Spleen (tissue), 11 donors: ENCODE measurements at regions not wholly inside any gene's neighbourhood (a gene's known extent, or its start where the extent isn't known, plus 50 kb on each side); places are given as distances from the start of the nearest gene placed in this dataset.

Experiments
- DNase-seq: peaks from one replicate; pipeline ENCODE4 v3.0.0-alpha.2; 2020
- H3K27ac ChIP-seq, 8 donors: fragments of 200-600 bp; sonication (generic) in 7 of 8; 1 replicate in 4 of 8; 2 replicates in 4 of 8; pipeline versions ENCODE4 v1.5.0 to v1.8.0; 2016 to 2021; ENCODE audit warnings: inconsistent platforms in 4 of 8, mild to moderate bottlenecking in 4 of 8, moderate library complexity in 1 of 8
- H3K27me3 ChIP-seq, 7 donors: fragments of 200-600 bp; sonication (generic) in 6 of 7; replicated peaks in 1 of 7; 1 replicate in 4 of 7; 2 replicates in 3 of 7; pipeline versions ENCODE4 v1.5.0 to v1.8.0; 2016 to 2021; ENCODE audit warnings: inconsistent platforms in 3 of 7, mild to moderate bottlenecking in 1 of 7
- H3K36me3 ChIP-seq, 6 donors: fragments of 200-600 bp; sonication (generic) in 5 of 6; 1 replicate in 4 of 6; 2 replicates in 2 of 6; pipeline versions ENCODE4 v1.5.0 to v1.8.0; 2016 to 2021; ENCODE audit warnings: inconsistent platforms in 2 of 6
- H3K4me1 ChIP-seq, 6 donors: fragments of 200-600 bp; sonication (generic) in 5 of 6; 1 replicate in 3 of 6; 2 replicates in 3 of 6; pipeline versions ENCODE4 v1.5.0 to v1.8.0; 2016 to 2021; ENCODE audit warnings: inconsistent platforms in 3 of 6
- H3K4me3 ChIP-seq, 8 donors: fragments of 200-600 bp; sonication (generic) in 7 of 8; 1 replicate in 4 of 8; 2 replicates in 4 of 8; pipeline versions ENCODE4 v1.5.0 to v1.8.0; 2016 to 2021; ENCODE audit warnings: inconsistent platforms in 4 of 8, mild to moderate bottlenecking in 4 of 8, moderate library complexity in 2 of 8
- H3K9me3 ChIP-seq, 8 donors: fragments of 200-600 bp; sonication (generic) in 7 of 8; 1 replicate in 4 of 8; 2 replicates in 4 of 8; pipeline versions ENCODE4 v1.5.0 to v1.8.0; 2016 to 2021; ENCODE audit warnings: inconsistent platforms in 4 of 8
- POLR2A ChIP-seq, 3 donors: fragments of 450-650 bp; IDR thresholded peaks; one replicate each; pipeline ENCODE4 v1.5.1; 2017; ENCODE audit warnings: antibody characterized with exemption in 3 of 3, mild to moderate bottlenecking in 1 of 3
- POLR2AphosphoS5 ChIP-seq, 3 donors: sonication (generic); formaldehyde crosslinking; IDR thresholded peaks; one replicate each; pipeline ENCODE4 v1.5.1; 2017; ENCODE audit warnings: antibody characterized with exemption in 3 of 3
- WGBS, 5 donors: extraction: QIAGEN DNeasy Blood & Tissue Kit in 3 of 5; methylation state at CpG; one replicate each; pipeline versions ENCODE4 v1.1.5 to v1.1.7; 2013 to 2018; 5-methylcytosine and 5-hydroxymethylcytosine counted together
- intact Hi-C: fragments of 100-400 bp; cut with DNase I; formaldehyde crosslinking; loops from one replicate; pipeline ENCODE4 v1.15.0; 2023; ENCODE audit warnings: low total_unique reads
- TF ChIP-seq, protein P1 (sequence below), 11 experiments: fragments of 200-600 bp in 7 of 11; fragments of 450-650 bp in 4 of 11; sonication (generic) in 4 of 11; IDR thresholded peaks in 8 of 11; conservative IDR thresholded peaks in 3 of 11; 1 replicate in 7 of 11; 2 replicates in 4 of 11; pipeline versions ENCODE4 v1.4.0 to v1.8.0; 2016 to 2021; ENCODE audit warnings: antibody characterized with exemption in 11 of 11, inconsistent platforms in 4 of 11, mild to moderate bottlenecking in 1 of 11
- donor health status: healthy with polysubstance abuse.
- donor health status: DM: no; HTN: no; CAD: no; lungs with moderate emphysema.
- donor health status: DM: no; HTN: no; CAD: no.
- donor health status: Bipolar disorder and iron deficiency.
- donor health status: healthy.
- donor health status: DM: no; HTN: no; CAD: no.
- donor health status: DM: yes; HTN: yes; CAD: no.

DNA sequence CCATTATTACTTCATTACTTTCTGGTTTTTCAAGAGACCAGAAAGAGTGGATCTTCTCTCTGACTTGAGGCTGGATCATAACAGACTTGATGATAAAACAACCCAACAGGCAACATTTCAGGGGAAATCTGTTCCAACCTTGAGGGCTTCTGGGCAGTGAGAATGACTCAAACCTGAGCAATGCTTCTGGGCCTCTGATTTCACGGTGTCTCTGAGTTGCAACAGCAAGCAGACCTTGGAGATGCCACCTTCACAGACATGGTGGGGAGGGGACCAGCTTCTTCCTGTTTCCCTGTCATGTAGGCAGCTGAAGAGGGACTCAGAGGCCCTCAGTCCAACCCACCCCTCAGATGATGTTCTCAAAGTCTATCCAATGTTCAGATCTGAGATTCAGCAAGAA, 104.0 kb downstream of the ABHD5 start:
- no peak overlapping the region for H3K4me3 ChIP-seq
- no peaks in the 10 kb centered on the region for H3K9me3 ChIP-seq
- H3K4me1 ChIP-seq = peaks cover 0 to 6% (median 0%) of the 10 kb centered on the region in 6 donors
- no peak overlapping the region for H3K27ac ChIP-seq
- no peak for DNase-seq
- no peaks in the 10 kb centered on the region for H3K27me3 ChIP-seq
- no peaks in the 10 kb centered on the region for H3K36me3 ChIP-seq
- no peak for TF ChIP-seq POLR2AphosphoS5 (IDR thresholded peaks at IDR 0.05)
- TF ChIP-seq POLR2A (IDR thresholded peaks at IDR 0.05) = no peak
- TF ChIP-seq, protein P1, sequence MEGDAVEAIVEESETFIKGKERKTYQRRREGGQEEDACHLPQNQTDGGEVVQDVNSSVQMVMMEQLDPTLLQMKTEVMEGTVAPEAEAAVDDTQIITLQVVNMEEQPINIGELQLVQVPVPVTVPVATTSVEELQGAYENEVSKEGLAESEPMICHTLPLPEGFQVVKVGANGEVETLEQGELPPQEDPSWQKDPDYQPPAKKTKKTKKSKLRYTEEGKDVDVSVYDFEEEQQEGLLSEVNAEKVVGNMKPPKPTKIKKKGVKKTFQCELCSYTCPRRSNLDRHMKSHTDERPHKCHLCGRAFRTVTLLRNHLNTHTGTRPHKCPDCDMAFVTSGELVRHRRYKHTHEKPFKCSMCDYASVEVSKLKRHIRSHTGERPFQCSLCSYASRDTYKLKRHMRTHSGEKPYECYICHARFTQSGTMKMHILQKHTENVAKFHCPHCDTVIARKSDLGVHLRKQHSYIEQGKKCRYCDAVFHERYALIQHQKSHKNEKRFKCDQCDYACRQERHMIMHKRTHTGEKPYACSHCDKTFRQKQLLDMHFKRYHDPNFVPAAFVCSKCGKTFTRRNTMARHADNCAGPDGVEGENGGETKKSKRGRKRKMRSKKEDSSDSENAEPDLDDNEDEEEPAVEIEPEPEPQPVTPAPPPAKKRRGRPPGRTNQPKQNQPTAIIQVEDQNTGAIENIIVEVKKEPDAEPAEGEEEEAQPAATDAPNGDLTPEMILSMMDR (IDR thresholded peaks at IDR 0.05 in 8 of 11, conservative IDR thresholded peaks at IDR 0.05 in 3 of 11) = no peak
- WGBS, 5 donors = 63 to 100% (median 81%) methylated on average over 1 of the region's 1 CpG
- intact Hi-C loops = no loop called here

DNA sequence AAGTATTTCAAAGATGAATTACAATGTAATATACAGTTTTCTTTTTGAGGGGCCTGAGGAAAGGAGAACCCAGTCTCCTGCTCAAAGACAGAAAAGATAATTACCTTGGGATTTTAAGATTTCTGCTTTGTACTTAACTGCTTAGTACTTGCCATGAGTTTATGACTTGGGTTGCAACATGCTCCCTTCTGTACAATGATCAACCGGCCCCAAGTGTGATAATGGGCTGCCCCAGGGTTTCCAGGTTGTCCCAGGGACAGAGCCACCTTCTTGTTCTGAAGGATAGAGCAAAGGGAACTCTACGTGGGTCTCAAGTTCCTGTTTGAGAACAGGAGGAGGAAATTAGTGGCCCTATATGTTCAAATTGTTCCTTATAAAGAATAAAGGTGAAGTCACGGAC, 104.8 kb downstream of the ABHD5 start:
- peaks cover 0 to 6% (median 0%) of the 10 kb centered on the region in 6 donors for H3K4me1 ChIP-seq
- peaks cover 0 to 3% (median 0%) of the 10 kb centered on the region in 8 donors for H3K9me3 ChIP-seq
- no peak overlapping the region for H3K27ac ChIP-seq
- 63 to 75% (median 67%) methylated on average over 3 of the region's 3 CpGs for WGBS, 5 donors
- DNase-seq = no peak
- intact Hi-C loops = no loop called here
- H3K36me3 ChIP-seq = no peaks in the 10 kb centered on the region
- TF ChIP-seq POLR2AphosphoS5 (IDR thresholded peaks at IDR 0.05) = no peak
- TF ChIP-seq, protein P1 (IDR thresholded peaks at IDR 0.05 in 8 of 11, conservative IDR thresholded peaks at IDR 0.05 in 3 of 11) = no peak
- no peak for TF ChIP-seq POLR2A (IDR thresholded peaks at IDR 0.05)
- H3K27me3 ChIP-seq = no peaks in the 10 kb centered on the region
- H3K4me3 ChIP-seq = no peak overlapping the region

DNA sequence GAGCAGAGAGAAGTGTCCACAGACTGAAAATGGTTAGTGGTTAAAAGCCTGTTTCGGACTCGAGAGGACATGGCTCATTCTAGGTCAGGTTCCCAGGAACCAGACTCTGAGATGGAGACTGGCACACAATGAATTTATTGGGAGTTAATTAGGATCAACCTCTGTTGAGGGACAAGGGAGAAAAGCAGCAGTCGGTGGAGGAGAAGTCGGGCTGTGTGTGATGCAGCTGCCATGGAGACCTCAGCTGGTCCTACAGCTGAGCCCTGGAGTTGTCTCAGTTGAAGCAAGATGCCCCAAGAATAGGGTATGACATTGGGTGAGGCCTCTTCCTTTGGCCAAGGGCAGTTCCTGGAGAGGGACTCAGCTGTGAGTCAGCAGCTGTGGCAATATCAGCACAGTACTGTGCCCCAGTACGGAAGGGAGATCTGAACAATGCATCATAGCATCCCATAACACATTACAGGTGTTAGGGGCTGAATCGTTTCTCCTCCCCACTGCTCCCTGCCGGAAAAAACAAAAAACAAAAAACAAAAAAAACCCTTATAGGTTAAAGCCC, 105.4 kb downstream of the ABHD5 start:
- no peaks in the 10 kb centered on the region for H3K36me3 ChIP-seq
- intact Hi-C loops = no loop called here

DNA sequence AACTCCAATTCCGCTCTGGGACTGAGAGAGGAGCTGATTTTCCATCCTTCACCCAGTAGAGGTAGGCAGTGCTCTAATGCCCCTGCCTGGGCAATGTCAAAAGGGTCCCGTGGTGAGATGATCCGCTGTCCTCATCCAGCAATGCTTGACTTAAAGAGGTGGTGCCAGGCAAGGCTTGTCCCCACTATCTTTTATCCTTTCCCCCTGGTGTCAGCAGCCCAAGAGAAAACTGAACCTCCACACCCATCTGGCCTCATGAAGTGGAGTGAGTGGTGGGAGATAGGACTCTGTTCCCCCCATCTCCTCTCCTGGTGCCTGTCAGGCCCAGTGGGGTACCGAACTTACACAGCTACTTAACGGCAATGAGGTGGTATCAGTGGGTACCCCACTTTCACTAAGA, 107.1 kb downstream of the ABHD5 start:
- intact Hi-C loops = no loop called here
- H3K27ac ChIP-seq = no peak overlapping the region
- H3K36me3 ChIP-seq = no peaks in the 10 kb centered on the region
- TF ChIP-seq POLR2AphosphoS5 (IDR thresholded peaks at IDR 0.05) (no peak), POLR2A (IDR thresholded peaks at IDR 0.05) (no peak)
- TF ChIP-seq, protein P1 (IDR thresholded peaks at IDR 0.05 in 8 of 11, conservative IDR thresholded peaks at IDR 0.05 in 3 of 11) = no peak
- DNase-seq = no peak
- H3K4me3 ChIP-seq = no peak overlapping the region
- peaks cover 0 to 11% (median 2%) of the 10 kb centered on the region in 8 donors for H3K9me3 ChIP-seq
- 91 to 95% (median 93%) methylated on average over 5 of the region's 5 CpGs for WGBS, 5 donors
- H3K4me1 ChIP-seq = peaks cover 0 to 6% (median 0%) of the 10 kb centered on the region in 6 donors
- no peaks in the 10 kb centered on the region for H3K27me3 ChIP-seq

More for the DNA sequence above, 105.4 kb downstream of the ABHD5 start:
- no peak for DNase-seq
- no peak for TF ChIP-seq POLR2A (IDR thresholded peaks at IDR 0.05)
- no peak for TF ChIP-seq POLR2AphosphoS5 (IDR thresholded peaks at IDR 0.05)
- TF ChIP-seq, protein P1 (IDR thresholded peaks at IDR 0.05 in 8 of 11, conservative IDR thresholded peaks at IDR 0.05 in 3 of 11) = no peak
- 73 to 87% (median 76%) methylated on average over 7 of the region's 7 CpGs for WGBS, 5 donors
- H3K4me1 ChIP-seq = peaks cover 0 to 6% (median 0%) of the 10 kb centered on the region in 6 donors
- H3K4me3 ChIP-seq = no peak overlapping the region
- peaks cover 0 to 7% (median 0%) of the 10 kb centered on the region in 8 donors for H3K9me3 ChIP-seq
- H3K27me3 ChIP-seq = no peaks in the 10 kb centered on the region
- no peak overlapping the region for H3K27ac ChIP-seq
